HEK293 (cell line): ENCODE measurements at regions not wholly inside any gene's neighbourhood (a gene's known extent, or its start where the extent isn't known, plus 50 kb on each side); places are given as distances from the start of the nearest gene placed in this dataset.

Experiments used
- CTCF ChIA-PET: fragments of 350-600 bp; formaldehyde crosslinking; extraction: SDS; loops from one replicate; lab custom pipeline; 2021; ENCODE audit warnings: antibody characterized with exemption; lab: Yijun Ruan, JAX
- POLR2A ChIA-PET: fragments of 300-600 bp; formaldehyde crosslinking; extraction: SDS; loops from one replicate; lab custom pipeline; 2020; ENCODE audit warnings: antibody characterized with exemption, inconsistent platforms; lab: Yijun Ruan, JAX
- H3K27ac ChIP-seq: fragments of 200-500 bp; sonication (Bioruptor generic); 2 replicates; pipeline ENCODE4 v1.5.1; 2014; ENCODE audit warnings: low read depth, low read length, control low read depth, inconsistent platforms; ENCODE audit errors: extremely low read depth
- H3K36me3 ChIP-seq, 2 experiments: fragments of 200-500 bp in 1 of 2; sonication (Bioruptor generic) in 1 of 2; 1 replicate in 1 of 2; 2 replicates in 1 of 2; pipeline ENCODE4 v1.5.1; 2014 to 2017; ENCODE audit warnings: inconsistent platforms in 2 of 2, low read length in 2 of 2; ENCODE audit not compliant: control insufficient read depth in 2 of 2, insufficient read depth in 1 of 2
- H3K4me1 ChIP-seq: fragments of 200-500 bp; sonication (Bioruptor generic); 2 replicates; pipeline ENCODE4 v1.5.1; 2014; ENCODE audit warnings: mild to moderate bottlenecking, low read length, inconsistent platforms; ENCODE audit not compliant: control insufficient read depth, insufficient read depth
- H3K4me3 ChIP-seq: 2 replicates; pipeline ENCODE4 v1.5.1; 2011; ENCODE audit warnings: low read depth, mild to moderate bottlenecking, control low read depth, low read length, moderate library complexity
- H3K9me3 ChIP-seq: fragments of 200-500 bp; sonication (Bioruptor generic); 2 replicates; pipeline ENCODE4 v1.5.1; 2014; ENCODE audit warnings: low read depth, low read length, inconsistent platforms; ENCODE audit not compliant: control insufficient read depth, insufficient read depth
- MEIS1 ChIP-seq: sonication (generic); formaldehyde crosslinking; IDR thresholded peaks from 2 replicates; pipeline ENCODE4 v1.8.1; 2022; ENCODE audit warnings: missing genetic modification reagents, mild to moderate bottlenecking, borderline replicate concordance
- WT1 ChIP-seq: fragments of 450-650 bp; formaldehyde crosslinking; IDR thresholded peaks from 2 replicates; pipeline ENCODE4 v1.5.1; 2016; ENCODE audit warnings: missing biosample characterization, missing genetic modification characterization
- ZBTB48 ChIP-seq: fragments of 450-650 bp; formaldehyde crosslinking; IDR thresholded peaks from 2 replicates; pipeline ENCODE4 v1.5.1; 2016; ENCODE audit warnings: missing biosample characterization, missing genetic modification characterization
- ZNF114 ChIP-seq: fragments of 450-650 bp; formaldehyde crosslinking; IDR thresholded peaks from 2 replicates; pipeline ENCODE4 v1.5.0; 2017; ENCODE audit warnings: missing biosample characterization, missing genetic modification characterization
- ZNF280C ChIP-seq: fragments of 450-650 bp; formaldehyde crosslinking; IDR thresholded peaks from 2 replicates; pipeline ENCODE4 v1.5.1; 2016; ENCODE audit warnings: missing biosample characterization, missing genetic modification characterization
- ZNF324 ChIP-seq: fragments of 450-650 bp; formaldehyde crosslinking; IDR thresholded peaks from 2 replicates; pipeline ENCODE4 v1.5.1; 2016; ENCODE audit warnings: missing biosample characterization, missing genetic modification characterization
- ZNF366 ChIP-seq: fragments of 450-650 bp; formaldehyde crosslinking; conservative IDR thresholded peaks from 2 replicates; pipeline ENCODE4 v1.5.1; 2016; ENCODE audit warnings: missing biosample characterization, missing genetic modification characterization
- ZNF394 ChIP-seq: fragments of 450-650 bp; formaldehyde crosslinking; IDR thresholded peaks from 2 replicates; pipeline ENCODE4 v1.5.1; 2016; ENCODE audit warnings: missing biosample characterization, missing genetic modification characterization, mild to moderate bottlenecking, moderate library complexity, borderline replicate concordance
- ZNF473 ChIP-seq: fragments of 450-650 bp; formaldehyde crosslinking; IDR thresholded peaks from 2 replicates; pipeline ENCODE4 v1.5.1; 2017; ENCODE audit warnings: missing biosample characterization, missing genetic modification characterization
- ZNF488 ChIP-seq: fragments of 450-650 bp; formaldehyde crosslinking; IDR thresholded peaks from 2 replicates; pipeline ENCODE4 v1.5.1; 2016; ENCODE audit warnings: missing biosample characterization, missing genetic modification characterization
- ZNF518A ChIP-seq: fragments of 450-650 bp; formaldehyde crosslinking; conservative IDR thresholded peaks from 2 replicates; pipeline ENCODE4 v1.5.1; 2016; ENCODE audit warnings: low read depth, missing biosample characterization, missing genetic modification characterization
- ZNF571 ChIP-seq: fragments of 450-650 bp; formaldehyde crosslinking; IDR thresholded peaks from 2 replicates; pipeline ENCODE4 v1.5.0; 2017; ENCODE audit warnings: missing biosample characterization, missing genetic modification characterization
- ZNF585B ChIP-seq: fragments of 450-650 bp; formaldehyde crosslinking; IDR thresholded peaks from 2 replicates; pipeline ENCODE4 v1.5.1; 2016; ENCODE audit warnings: missing biosample characterization, missing genetic modification characterization
- ZNF596 ChIP-seq: fragments of 450-650 bp; IDR thresholded peaks from 2 replicates; pipeline ENCODE4 v1.5.0; 2018; ENCODE audit warnings: missing biosample characterization, mild to moderate bottlenecking, missing genetic modification characterization, moderate library complexity
- ZNF621 ChIP-seq: fragments of 450-650 bp; formaldehyde crosslinking; IDR thresholded peaks from 2 replicates; pipeline ENCODE4 v1.5.1; 2017; ENCODE audit warnings: missing biosample characterization, missing genetic modification characterization
- ZNF654 ChIP-seq: fragments of 450-650 bp; formaldehyde crosslinking; IDR thresholded peaks from 2 replicates; pipeline ENCODE4 v1.5.1; 2016; ENCODE audit warnings: low read depth, missing biosample characterization, missing genetic modification characterization
- ZNF660 ChIP-seq: fragments of 450-650 bp; IDR thresholded peaks from 2 replicates; pipeline ENCODE4 v1.5.1; 2018; ENCODE audit warnings: missing biosample characterization, mild to moderate bottlenecking, missing genetic modification characterization
- ZSCAN4 ChIP-seq: fragments of 450-650 bp; formaldehyde crosslinking; IDR thresholded peaks from 2 replicates; pipeline ENCODE4 v1.5.1; 2017; ENCODE audit warnings: missing biosample characterization, missing genetic modification characterization

GRCh38 chr9:78902051-78902450, 605.1 kb downstream of the PSAT1 start (continued):
- TF ChIP-seq ZNF518A (tag by site-specific recombination) (no peak), ZBTB48 (tag by site-specific recombination) (no peak)
- TF ChIP-seq, all 188 proteins: peak for 0

- H3K27ac ChIP-seq: no peak overlapping the region
- CTCF ChIA-PET: no interaction called here
- H3K36me3 ChIP-seq: no peaks in the 10 kb centered on the region
- H3K4me1 ChIP-seq: no peaks in the 10 kb centered on the region
- H3K4me3 ChIP-seq: no peak overlapping the region
- TF ChIP-seq ZNF280C: no peak
- no peak for TF ChIP-seq ZNF585B (tag by site-specific recombination)
- no peak for TF ChIP-seq ZNF571 (tag by site-specific recombination)
- no peak for TF ChIP-seq ZNF324 (tag by site-specific recombination)
- TF ChIP-seq ZNF488 (tag by site-specific recombination): no peak
- no peak for TF ChIP-seq ZNF366 (tag by site-specific recombination)
- TF ChIP-seq WT1 (tag by site-specific recombination): no peak
- TF ChIP-seq MEIS1 (CRISPR knock-in tag): no peak
- TF ChIP-seq ZNF596 (tag by site-specific recombination): no peak
- no peak for TF ChIP-seq ZNF621 (tag by site-specific recombination)
- TF ChIP-seq ZNF473 (tag by site-specific recombination): no peak
- no peak for TF ChIP-seq ZNF654 (tag by site-specific recombination)
- TF ChIP-seq ZNF660 (tag by site-specific recombination): no peak
- TF ChIP-seq ZNF114 (tag by site-specific recombination): no peak
- no peak for TF ChIP-seq ZSCAN4 (tag by site-specific recombination)
- no peak for TF ChIP-seq ZNF394 (tag by site-specific recombination)
- POLR2A ChIA-PET: no interaction called here
- no peaks in the 10 kb centered on the region for H3K9me3 ChIP-seq
Measured at GRCh38 chr9:78903581-78903980, 606.7 kb downstream of the PSAT1 start.
